Upper lobe of left lung (tissue), 4 donors: ENCODE measurements at regions not wholly inside any gene's neighbourhood (a gene's known extent, or its start where the extent isn't known, plus 50 kb on each side); places are given as distances from the start of the nearest gene placed in this dataset.

Experiments
- POLR2AphosphoS5 ChIP-seq, 2 donors: sonication (generic); formaldehyde crosslinking; IDR thresholded peaks; one replicate each; pipeline ENCODE4 v1.5.1; 2017; ENCODE audit warnings: antibody characterized with exemption in 2 of 2
- TF ChIP-seq, protein P1 (sequence below), 6 experiments: fragments of 450-650 bp in 4 of 6; fragments of 200-600 bp in 2 of 6; sonication (generic) in 2 of 6; IDR thresholded peaks; one replicate each; pipeline ENCODE4 v1.5.1; 2016 to 2019; ENCODE audit warnings: antibody characterized with exemption in 6 of 6

DNA sequence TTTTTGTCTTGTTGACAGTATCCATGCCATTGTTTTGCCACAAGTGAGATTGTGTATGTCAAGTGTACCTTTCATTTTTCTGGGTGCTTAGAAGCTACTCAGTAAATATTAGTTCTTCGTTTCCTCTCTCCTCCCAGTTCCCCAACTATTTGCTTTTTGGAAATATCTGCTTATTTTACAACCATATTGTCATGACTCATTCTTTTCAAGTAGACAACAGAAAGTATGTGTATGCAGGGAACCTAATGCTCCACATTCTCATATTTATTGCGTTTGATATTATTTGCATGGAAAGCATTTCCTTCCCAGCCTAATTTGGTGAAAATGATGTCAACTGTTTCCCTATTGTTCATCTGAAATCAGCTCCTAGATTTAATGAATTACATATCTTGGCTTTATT lies 483.7 kb upstream of the RIOK2 start:
- TF ChIP-seq, protein P1, sequence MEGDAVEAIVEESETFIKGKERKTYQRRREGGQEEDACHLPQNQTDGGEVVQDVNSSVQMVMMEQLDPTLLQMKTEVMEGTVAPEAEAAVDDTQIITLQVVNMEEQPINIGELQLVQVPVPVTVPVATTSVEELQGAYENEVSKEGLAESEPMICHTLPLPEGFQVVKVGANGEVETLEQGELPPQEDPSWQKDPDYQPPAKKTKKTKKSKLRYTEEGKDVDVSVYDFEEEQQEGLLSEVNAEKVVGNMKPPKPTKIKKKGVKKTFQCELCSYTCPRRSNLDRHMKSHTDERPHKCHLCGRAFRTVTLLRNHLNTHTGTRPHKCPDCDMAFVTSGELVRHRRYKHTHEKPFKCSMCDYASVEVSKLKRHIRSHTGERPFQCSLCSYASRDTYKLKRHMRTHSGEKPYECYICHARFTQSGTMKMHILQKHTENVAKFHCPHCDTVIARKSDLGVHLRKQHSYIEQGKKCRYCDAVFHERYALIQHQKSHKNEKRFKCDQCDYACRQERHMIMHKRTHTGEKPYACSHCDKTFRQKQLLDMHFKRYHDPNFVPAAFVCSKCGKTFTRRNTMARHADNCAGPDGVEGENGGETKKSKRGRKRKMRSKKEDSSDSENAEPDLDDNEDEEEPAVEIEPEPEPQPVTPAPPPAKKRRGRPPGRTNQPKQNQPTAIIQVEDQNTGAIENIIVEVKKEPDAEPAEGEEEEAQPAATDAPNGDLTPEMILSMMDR (IDR thresholded peaks at IDR 0.05) = no peak
- no peak for TF ChIP-seq POLR2AphosphoS5 (IDR thresholded peaks at IDR 0.05)
